ENCODE measurements at regions not wholly inside any gene's neighbourhood (a gene's known extent, or its start where the extent isn't known, plus 50 kb on each side); places are given as distances from the start of the nearest gene placed in this dataset.

GRCh38 chr2:23012499-23012898 is 372.5 kb upstream of the KLHL29 start:
- TF ChIP-seq, protein P1, sequence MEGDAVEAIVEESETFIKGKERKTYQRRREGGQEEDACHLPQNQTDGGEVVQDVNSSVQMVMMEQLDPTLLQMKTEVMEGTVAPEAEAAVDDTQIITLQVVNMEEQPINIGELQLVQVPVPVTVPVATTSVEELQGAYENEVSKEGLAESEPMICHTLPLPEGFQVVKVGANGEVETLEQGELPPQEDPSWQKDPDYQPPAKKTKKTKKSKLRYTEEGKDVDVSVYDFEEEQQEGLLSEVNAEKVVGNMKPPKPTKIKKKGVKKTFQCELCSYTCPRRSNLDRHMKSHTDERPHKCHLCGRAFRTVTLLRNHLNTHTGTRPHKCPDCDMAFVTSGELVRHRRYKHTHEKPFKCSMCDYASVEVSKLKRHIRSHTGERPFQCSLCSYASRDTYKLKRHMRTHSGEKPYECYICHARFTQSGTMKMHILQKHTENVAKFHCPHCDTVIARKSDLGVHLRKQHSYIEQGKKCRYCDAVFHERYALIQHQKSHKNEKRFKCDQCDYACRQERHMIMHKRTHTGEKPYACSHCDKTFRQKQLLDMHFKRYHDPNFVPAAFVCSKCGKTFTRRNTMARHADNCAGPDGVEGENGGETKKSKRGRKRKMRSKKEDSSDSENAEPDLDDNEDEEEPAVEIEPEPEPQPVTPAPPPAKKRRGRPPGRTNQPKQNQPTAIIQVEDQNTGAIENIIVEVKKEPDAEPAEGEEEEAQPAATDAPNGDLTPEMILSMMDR (IDR thresholded peaks at IDR 0.05) = no peak

DNA sequence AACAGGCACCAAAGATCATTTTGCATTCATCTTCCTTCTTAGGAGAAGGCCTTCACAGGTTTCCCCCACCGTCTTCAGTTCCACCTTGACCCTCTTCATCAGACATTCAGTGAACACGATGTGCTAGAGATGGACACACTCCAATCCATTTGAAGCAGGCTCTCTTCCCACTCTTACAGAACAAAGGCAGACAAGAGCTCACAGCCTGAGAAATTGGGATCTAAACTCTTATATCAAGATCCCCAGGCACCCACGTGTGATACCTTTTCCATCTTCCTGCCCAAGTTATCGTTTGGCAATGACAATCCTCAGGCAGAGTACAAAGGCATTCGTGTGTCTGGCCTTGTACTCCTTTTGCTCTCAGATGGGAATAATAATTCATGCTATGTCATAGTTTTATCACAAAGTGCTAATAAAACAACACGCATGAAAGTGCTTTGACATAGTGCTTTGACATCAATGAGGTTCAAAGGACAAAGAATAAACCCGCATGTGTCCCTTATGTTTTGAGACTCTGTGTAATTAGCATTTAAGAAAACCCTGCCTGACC is 369.3 kb upstream of the KLHL29 start:
- TF ChIP-seq, protein P1 (IDR thresholded peaks at IDR 0.05) = no peak

DNA sequence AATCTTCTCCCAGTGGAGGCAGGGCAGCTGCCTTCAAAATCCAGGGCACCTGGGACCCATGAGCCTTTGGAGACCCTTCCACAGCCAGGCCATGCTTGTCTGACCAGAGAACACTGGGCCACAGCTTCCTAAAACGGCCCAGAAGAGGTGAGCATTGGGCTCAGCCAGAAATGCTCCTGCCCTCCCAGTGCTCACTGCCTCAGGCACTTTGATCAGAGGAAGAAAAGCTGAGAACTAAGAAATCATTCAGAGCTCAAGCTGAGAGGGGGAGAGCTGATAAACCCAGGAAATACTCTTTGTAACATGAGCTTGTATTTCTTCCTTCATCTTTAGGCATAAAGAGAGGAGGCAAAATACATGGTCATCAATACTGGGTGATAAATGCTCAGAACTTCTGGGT is 365.5 kb upstream of the KLHL29 start:
- TF ChIP-seq, protein P1 (IDR thresholded peaks at IDR 0.05) = no peak

- TF ChIP-seq, protein P1 (IDR thresholded peaks at IDR 0.05) = no peak
These were observed 364.3 kb upstream of the KLHL29 start for GRCh38 chr2:23020659-23021058.

GRCh38 chr2:23021311-23022120 is 363.5 kb upstream of the KLHL29 start:
- TF ChIP-seq, protein P1 (IDR thresholded peaks at IDR 0.05) = no peak

- TF ChIP-seq, protein P1 (IDR thresholded peaks at IDR 0.05) = no peak
These were observed 361.3 kb upstream of the KLHL29 start for GRCh38 chr2:23023722-23024121.

- TF ChIP-seq, protein P1 (IDR thresholded peaks at IDR 0.05) = no peak
These were observed 358.3 kb upstream of the KLHL29 start for GRCh38 chr2:23026671-23027070.

Measured in LNCAP (cell line).